ENCODE measurements at regions not wholly inside any gene's neighbourhood (a gene's known extent, or its start where the extent isn't known, plus 50 kb on each side); places are given as distances from the start of the nearest gene placed in this dataset.

GRCh38 chr3:127092776-127093175, 100.2 kb upstream of the PRR23E start:
- Histone ChIP-seq H3K9me3 (ENCODE audit: control insufficient read depth, insufficient read depth, low read depth, low read length) (no peaks in the 10 kb centered on the region), H3K9ac (ENCODE audit: insufficient read depth, low read length) (no peak overlapping the region), H3K4me2 (ENCODE audit: extremely low read depth, insufficient read depth, low read length) (no peak overlapping the region), H3K4me3 (replicated peaks in 1 of 4; ENCODE audit: control extremely low read depth in 1 of 4, insufficient read depth in 1 of 4, low read depth in 3 of 4, low read length in 4 of 4) (no peak overlapping the region), H3K36me3 (ENCODE audit: control insufficient read depth, insufficient read depth, low read length) (no peaks in the 10 kb centered on the region), H3K27me3 (ENCODE audit: control insufficient read depth, insufficient read depth, low read length) (peaks cover 3% of the 10 kb centered on the region), H3K79me2 (ENCODE audit: control insufficient read depth, insufficient read depth, low read length) (no peaks in the 10 kb centered on the region), H2AFZ (ENCODE audit: low read length) (no peak overlapping the region), H4K20me1 (ENCODE audit: control insufficient read depth, extremely low read depth, insufficient read depth, low read length) (no peaks in the 10 kb centered on the region), H3K27ac (ENCODE audit: insufficient read depth, low read length) (no peak overlapping the region), H3K4me1 (ENCODE audit: control insufficient read depth, extremely low read depth, insufficient read depth, low read length) (no peaks in the 10 kb centered on the region)
- no peak for TF ChIP-seq EZH2 (IDR thresholded peaks at IDR 0.05; ENCODE audit: low read length, missing control alignments)
- TF ChIP-seq, protein P1, sequence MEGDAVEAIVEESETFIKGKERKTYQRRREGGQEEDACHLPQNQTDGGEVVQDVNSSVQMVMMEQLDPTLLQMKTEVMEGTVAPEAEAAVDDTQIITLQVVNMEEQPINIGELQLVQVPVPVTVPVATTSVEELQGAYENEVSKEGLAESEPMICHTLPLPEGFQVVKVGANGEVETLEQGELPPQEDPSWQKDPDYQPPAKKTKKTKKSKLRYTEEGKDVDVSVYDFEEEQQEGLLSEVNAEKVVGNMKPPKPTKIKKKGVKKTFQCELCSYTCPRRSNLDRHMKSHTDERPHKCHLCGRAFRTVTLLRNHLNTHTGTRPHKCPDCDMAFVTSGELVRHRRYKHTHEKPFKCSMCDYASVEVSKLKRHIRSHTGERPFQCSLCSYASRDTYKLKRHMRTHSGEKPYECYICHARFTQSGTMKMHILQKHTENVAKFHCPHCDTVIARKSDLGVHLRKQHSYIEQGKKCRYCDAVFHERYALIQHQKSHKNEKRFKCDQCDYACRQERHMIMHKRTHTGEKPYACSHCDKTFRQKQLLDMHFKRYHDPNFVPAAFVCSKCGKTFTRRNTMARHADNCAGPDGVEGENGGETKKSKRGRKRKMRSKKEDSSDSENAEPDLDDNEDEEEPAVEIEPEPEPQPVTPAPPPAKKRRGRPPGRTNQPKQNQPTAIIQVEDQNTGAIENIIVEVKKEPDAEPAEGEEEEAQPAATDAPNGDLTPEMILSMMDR (conservative IDR thresholded peaks at IDR 0.05 in 1 of 2, IDR thresholded peaks at IDR 0.05 in 1 of 2; ENCODE audit: low read depth in 1 of 2, low read length in 2 of 2) = no peak
- no peak for DNase-seq (ENCODE audit: low read depth in 2 of 2)

GRCh38 chr3:127093312-127093711, 99.6 kb upstream of the PRR23E start:
- peaks cover 3% of the 10 kb centered on the region for H3K27me3 ChIP-seq (ENCODE audit: control insufficient read depth, insufficient read depth, low read length)
- no peak for TF ChIP-seq EZH2 (IDR thresholded peaks at IDR 0.05; ENCODE audit: low read length, missing control alignments)
- TF ChIP-seq, protein P1 (conservative IDR thresholded peaks at IDR 0.05 in 1 of 2, IDR thresholded peaks at IDR 0.05 in 1 of 2; ENCODE audit: low read depth in 1 of 2, low read length in 2 of 2) = no peak

DNA sequence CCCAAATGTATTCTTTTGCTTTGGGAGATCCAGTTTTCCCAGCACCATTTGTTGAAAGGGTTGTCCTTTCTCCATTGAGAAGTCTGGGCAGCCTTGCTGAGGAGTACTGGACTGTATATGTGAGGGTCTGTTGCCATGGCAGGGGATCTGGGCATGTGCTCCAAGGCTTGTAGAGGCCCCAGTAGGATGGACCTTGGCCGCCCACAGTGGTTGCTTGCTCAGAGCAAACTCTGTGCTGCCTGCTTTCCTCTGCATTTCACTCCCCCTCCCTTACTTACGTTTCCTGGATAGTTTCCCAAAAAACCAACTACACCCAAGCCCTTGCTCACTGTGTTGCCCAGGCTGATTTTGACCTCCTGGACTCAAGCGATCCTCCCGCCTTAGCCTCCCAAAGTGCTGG, 97.2 kb upstream of the PRR23E start:
- TF ChIP-seq EZH2 (IDR thresholded peaks at IDR 0.05; ENCODE audit: low read length, missing control alignments) = no peak
- TF ChIP-seq, protein P1 (conservative IDR thresholded peaks at IDR 0.05 in 1 of 2, IDR thresholded peaks at IDR 0.05 in 1 of 2; ENCODE audit: low read depth in 1 of 2, low read length in 2 of 2) = no peak
- H3K27me3 ChIP-seq (ENCODE audit: control insufficient read depth, insufficient read depth, low read length) = peaks cover 3% of the 10 kb centered on the region
- H3K36me3 ChIP-seq (ENCODE audit: control insufficient read depth, insufficient read depth, low read length) = no peaks in the 10 kb centered on the region
- no peak for DNase-seq (ENCODE audit: low read depth in 2 of 2)
- no peak overlapping the region for H3K4me2 ChIP-seq (ENCODE audit: extremely low read depth, insufficient read depth, low read length)
- no peaks in the 10 kb centered on the region for H3K79me2 ChIP-seq (ENCODE audit: control insufficient read depth, insufficient read depth, low read length)
- no peaks in the 10 kb centered on the region for H3K4me1 ChIP-seq (ENCODE audit: control insufficient read depth, extremely low read depth, insufficient read depth, low read length)
- H3K4me3 ChIP-seq (replicated peaks in 1 of 4; ENCODE audit: control extremely low read depth in 1 of 4, insufficient read depth in 1 of 4, low read depth in 3 of 4, low read length in 4 of 4) = no peak overlapping the region
- no peaks in the 10 kb centered on the region for H4K20me1 ChIP-seq (ENCODE audit: control insufficient read depth, extremely low read depth, insufficient read depth, low read length)
- H2AFZ ChIP-seq (ENCODE audit: low read length) = no peak overlapping the region
- H3K9me3 ChIP-seq (ENCODE audit: control insufficient read depth, insufficient read depth, low read depth, low read length) = no peaks in the 10 kb centered on the region
- no peak overlapping the region for H3K9ac ChIP-seq (ENCODE audit: insufficient read depth, low read length)
- no peak overlapping the region for H3K27ac ChIP-seq (ENCODE audit: insufficient read depth, low read length)

More at GRCh38 chr3:127093312-127093711, 99.6 kb upstream of the PRR23E start:
- H3K9me3 ChIP-seq (ENCODE audit: control insufficient read depth, insufficient read depth, low read depth, low read length) = no peaks in the 10 kb centered on the region
- no peaks in the 10 kb centered on the region for H3K36me3 ChIP-seq (ENCODE audit: control insufficient read depth, insufficient read depth, low read length)
- H4K20me1 ChIP-seq (ENCODE audit: control insufficient read depth, extremely low read depth, insufficient read depth, low read length) = no peaks in the 10 kb centered on the region
- no peak overlapping the region for H3K27ac ChIP-seq (ENCODE audit: insufficient read depth, low read length)
- H3K4me1 ChIP-seq (ENCODE audit: control insufficient read depth, extremely low read depth, insufficient read depth, low read length) = no peaks in the 10 kb centered on the region
- no peak overlapping the region for H2AFZ ChIP-seq (ENCODE audit: low read length)
- no peak overlapping the region for H3K9ac ChIP-seq (ENCODE audit: insufficient read depth, low read length)
- DNase-seq (ENCODE audit: low read depth in 2 of 2) = no peak
- no peak overlapping the region for H3K4me3 ChIP-seq (replicated peaks in 1 of 4; ENCODE audit: control extremely low read depth in 1 of 4, insufficient read depth in 1 of 4, low read depth in 3 of 4, low read length in 4 of 4)
- no peaks in the 10 kb centered on the region for H3K79me2 ChIP-seq (ENCODE audit: control insufficient read depth, insufficient read depth, low read length)
- H3K4me2 ChIP-seq (ENCODE audit: extremely low read depth, insufficient read depth, low read length) = no peak overlapping the region

Data from fibroblast of lung (primary cell).